ENCODE measurements at regions not wholly inside any gene's neighbourhood (a gene's known extent, or its start where the extent isn't known, plus 50 kb on each side); places are given as distances from the start of the nearest gene placed in this dataset.

- H3K9me3 Mint-ChIP-seq = no peaks in the 10 kb centered on the region
- peaks cover 26% of the 10 kb centered on the region for H3K4me1 Mint-ChIP-seq
- CTCF ChIA-PET = interaction anchor here (1.3 kb wide), 1 partner anchor 15 kb away, joined by 3 read pairs; no protein-coding TSS in a partner anchor
- no peak overlapping the region for H3K27ac Mint-ChIP-seq
- no peak for DNase-seq
- H3K36me3 Mint-ChIP-seq = no peaks in the 10 kb centered on the region
- H3K27me3 Mint-ChIP-seq = no peaks in the 10 kb centered on the region
- no peak overlapping the region for H3K4me3 Mint-ChIP-seq
Observed at GRCh38 chr12:68560851-68561422, 49.8 kb upstream of the RAP1B start.
